Vagina (tissue), 2 donors: ENCODE measurements at regions not wholly inside any gene's neighbourhood (a gene's known extent, or its start where the extent isn't known, plus 50 kb on each side); places are given as distances from the start of the nearest gene placed in this dataset.

Experiments
- DNase-seq, 2 donors: peaks; one replicate each; pipeline ENCODE4 v3.0.0-alpha.2; 2017; ENCODE audit errors: extremely low spot score in 2 of 2
- H3K27ac ChIP-seq: fragments of 200-600 bp; sonication (generic); one replicate; pipeline ENCODE4 v1.5.1; 2019
- H3K27me3 ChIP-seq: fragments of 200-600 bp; sonication (generic); one replicate; pipeline ENCODE4 v1.5.1; 2019
- H3K36me3 ChIP-seq, 2 donors: fragments of 200-600 bp; sonication (generic); one replicate each; pipeline ENCODE4 v1.5.1; 2017 to 2019
- H3K4me1 ChIP-seq: fragments of 200-600 bp; sonication (generic); one replicate; pipeline ENCODE4 v1.5.1; 2019
- H3K4me3 ChIP-seq, 2 donors: fragments of 200-600 bp; sonication (generic); 1 replicate in 1 of 2; 2 replicates in 1 of 2; pipeline ENCODE4 v1.5.1; 2016 to 2019
- H3K9me3 ChIP-seq: fragments of 200-600 bp; sonication (generic); one replicate; pipeline ENCODE4 v1.5.1; 2019
- CTCF ChIP-seq, 3 experiments: fragments of 450-650 bp in 2 of 3; fragments of 200-600 bp in 1 of 3; sonication (generic) in 1 of 3; IDR thresholded peaks; one replicate each; pipeline ENCODE4 v1.5.1; 2017 to 2019; ENCODE audit warnings: antibody characterized with exemption in 3 of 3, mild to moderate bottlenecking in 2 of 3, moderate library complexity in 2 of 3
- POLR2A ChIP-seq, 2 donors: fragments of 450-650 bp; IDR thresholded peaks; one replicate each; pipeline ENCODE4 v1.6.1; 2017; ENCODE audit warnings: antibody characterized with exemption in 2 of 2, mild to moderate bottlenecking in 2 of 2, moderate library complexity in 2 of 2
- POLR2AphosphoS5 ChIP-seq, 2 donors: sonication (generic); formaldehyde crosslinking; IDR thresholded peaks; one replicate each; pipeline ENCODE4 v1.9.0; 2017; ENCODE audit warnings: antibody characterized with exemption in 2 of 2, mild to moderate bottlenecking in 2 of 2, low read depth in 1 of 2; ENCODE audit not compliant: insufficient read depth in 1 of 2
- intact Hi-C: fragments of 100-400 bp; cut with DNase I; formaldehyde crosslinking; loops from one replicate; pipeline ENCODE4 v1.15.1; 2023

DNA sequence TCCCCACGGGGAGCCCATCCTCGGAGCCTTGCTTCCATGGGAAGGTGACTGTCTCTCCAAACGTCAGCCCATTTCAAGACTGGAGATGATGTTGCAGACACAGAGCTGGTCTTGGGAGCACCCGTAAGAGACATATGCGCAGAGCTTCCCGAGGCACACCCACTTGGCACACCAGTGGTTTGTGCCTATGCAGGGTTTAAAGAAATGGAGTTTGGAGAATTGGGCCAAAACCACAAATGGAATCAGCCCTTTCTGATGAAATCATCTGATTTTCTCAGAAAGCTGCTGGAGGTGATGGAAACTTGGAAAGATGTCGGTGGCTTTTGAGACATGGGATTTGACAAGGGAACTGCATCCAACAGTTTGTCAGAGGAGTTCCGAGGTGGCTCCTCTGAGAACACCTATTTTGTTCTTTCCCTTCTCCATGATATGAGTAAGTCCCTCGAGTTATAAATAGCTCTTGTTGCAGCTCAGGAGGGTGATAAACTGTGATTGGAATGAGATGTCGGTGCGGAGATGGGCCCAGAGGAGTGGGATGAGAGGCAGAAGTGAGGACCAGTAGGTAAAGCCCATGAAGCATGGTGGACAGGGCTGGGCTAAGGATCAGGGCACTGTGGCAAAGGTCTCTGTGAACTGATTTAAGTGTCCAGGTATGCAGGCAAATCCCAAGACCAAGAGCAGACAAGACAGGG lies 225.7 kb downstream of the ACKR3 start:
- no peaks in the 10 kb centered on the region for H3K9me3 ChIP-seq

DNA sequence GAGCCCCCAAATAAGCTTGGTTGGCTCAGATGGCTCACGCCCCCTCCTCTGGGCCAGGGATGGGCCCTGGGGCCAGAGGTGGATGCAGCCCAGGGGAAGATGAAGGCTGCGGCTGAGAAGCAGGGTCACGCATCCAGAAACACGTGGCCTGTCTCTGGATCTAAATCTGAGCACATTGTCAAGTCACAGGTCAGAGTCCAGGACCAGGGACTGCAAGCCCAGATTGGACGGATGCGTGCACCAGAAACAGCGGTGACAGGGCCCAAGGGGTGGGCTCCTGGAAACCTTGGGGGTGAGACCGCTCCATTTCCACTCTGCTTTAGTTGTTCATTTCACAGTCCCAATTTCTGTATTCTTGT lies 226.2 kb downstream of the ACKR3 start:
- no peak for DNase-seq
- intact Hi-C loops: no loop called here
- no peaks in the 10 kb centered on the region for H3K27me3 ChIP-seq

More for the DNA sequence above, 225.7 kb downstream of the ACKR3 start:
- TF ChIP-seq POLR2AphosphoS5 (IDR thresholded peaks at IDR 0.05; ENCODE audit: insufficient read depth in 1 of 2, low read depth in 1 of 2) (no peak), POLR2A (IDR thresholded peaks at IDR 0.05) (no peak), CTCF (IDR thresholded peaks at IDR 0.05) (no peak)
- intact Hi-C loops: no loop called here
- no peaks in the 10 kb centered on the region for H3K36me3 ChIP-seq
- peak overlapping the region; percentile 56 for H3K27ac ChIP-seq
- no peak for DNase-seq
- H3K4me1 ChIP-seq: peaks cover 22% of the 10 kb centered on the region
- H3K27me3 ChIP-seq: no peaks in the 10 kb centered on the region
- H3K4me3 ChIP-seq: no peak overlapping the region

DNA sequence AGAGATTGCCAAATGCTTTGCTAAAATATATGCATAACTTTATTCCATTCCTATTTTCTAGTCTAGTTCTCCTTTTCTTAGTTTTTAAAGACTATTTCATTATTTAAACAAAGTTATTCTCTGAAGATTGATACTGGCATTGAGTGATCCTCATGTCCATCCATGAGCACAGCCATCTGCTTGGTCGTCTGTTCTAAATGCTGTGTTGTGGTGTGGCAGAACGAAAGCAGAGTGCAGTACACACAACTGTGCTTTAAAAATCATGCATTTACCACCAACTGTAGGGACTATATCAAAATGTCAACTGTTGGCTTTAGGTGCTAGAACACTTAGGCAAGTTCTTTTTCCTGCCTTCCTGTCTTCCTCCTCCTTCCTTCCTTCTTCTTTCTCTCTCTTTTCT lies 226.6 kb downstream of the ACKR3 start:
- H3K27ac ChIP-seq: no peak overlapping the region
- H3K36me3 ChIP-seq: no peaks in the 10 kb centered on the region
- H3K4me3 ChIP-seq: no peak overlapping the region
- no peaks in the 10 kb centered on the region for H3K27me3 ChIP-seq
- TF ChIP-seq POLR2AphosphoS5 (IDR thresholded peaks at IDR 0.05; ENCODE audit: insufficient read depth in 1 of 2, low read depth in 1 of 2) (no peak), CTCF (IDR thresholded peaks at IDR 0.05) (no peak), POLR2A (IDR thresholded peaks at IDR 0.05) (no peak)
- DNase-seq: no peak
- peaks cover 17% of the 10 kb centered on the region for H3K4me1 ChIP-seq
- no peaks in the 10 kb centered on the region for H3K9me3 ChIP-seq
- intact Hi-C loops: no loop called here

More for the DNA sequence above, 226.2 kb downstream of the ACKR3 start:
- Histone ChIP-seq H3K9me3 (no peaks in the 10 kb centered on the region), H3K27ac (peak overlapping the region; percentile 56), H3K4me1 (peaks cover 21% of the 10 kb centered on the region), H3K36me3 (no peaks in the 10 kb centered on the region), H3K4me3 (no peak overlapping the region)
- TF ChIP-seq POLR2AphosphoS5 (IDR thresholded peaks at IDR 0.05; ENCODE audit: insufficient read depth in 1 of 2, low read depth in 1 of 2): no peak
- no peak for TF ChIP-seq POLR2A (IDR thresholded peaks at IDR 0.05)
- TF ChIP-seq CTCF (IDR thresholded peaks at IDR 0.05): no peak

DNA sequence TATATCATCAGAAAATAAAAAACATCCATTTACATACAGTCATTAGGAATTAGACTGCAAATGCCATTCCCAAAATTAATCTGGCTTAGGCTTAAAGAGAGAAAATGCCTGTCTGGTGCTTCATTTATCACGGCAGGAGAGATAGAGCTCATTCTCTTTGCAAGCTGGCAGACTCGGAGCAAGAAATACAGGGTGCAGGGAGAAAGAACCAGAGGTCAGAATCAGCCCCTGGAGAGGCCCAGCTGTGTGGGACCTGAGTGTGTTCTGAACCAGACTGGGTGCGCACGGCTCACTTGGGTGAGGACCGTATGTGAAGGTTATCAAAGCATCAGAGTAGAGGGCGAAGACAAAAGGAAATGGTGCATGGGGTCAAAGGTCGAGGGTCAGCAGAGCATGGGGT lies 227.8 kb downstream of the ACKR3 start:
- intact Hi-C loops: no loop called here
- Histone ChIP-seq H3K4me3 (no peak overlapping the region), H3K9me3 (no peaks in the 10 kb centered on the region), H3K27me3 (no peaks in the 10 kb centered on the region), H3K27ac (no peak overlapping the region), H3K36me3 (no peaks in the 10 kb centered on the region), H3K4me1 (peaks cover 17% of the 10 kb centered on the region)
- TF ChIP-seq POLR2A (IDR thresholded peaks at IDR 0.05): no peak
- TF ChIP-seq POLR2AphosphoS5 (IDR thresholded peaks at IDR 0.05; ENCODE audit: insufficient read depth in 1 of 2, low read depth in 1 of 2): no peak
- TF ChIP-seq CTCF (IDR thresholded peaks at IDR 0.05): no peak
- no peak for DNase-seq

- peaks cover 17% of the 10 kb centered on the region for H3K4me1 ChIP-seq
- intact Hi-C loops: no loop called here
Observed at GRCh38 chr2:236798491-236798890, 228.9 kb downstream of the ACKR3 start.

More at GRCh38 chr2:236798491-236798890, 228.9 kb downstream of the ACKR3 start:
- no peaks in the 10 kb centered on the region for H3K9me3 ChIP-seq
- H3K4me3 ChIP-seq: no peak overlapping the region
- TF ChIP-seq POLR2A (IDR thresholded peaks at IDR 0.05) (no peak), CTCF (IDR thresholded peaks at IDR 0.05) (no peak), POLR2AphosphoS5 (IDR thresholded peaks at IDR 0.05; ENCODE audit: insufficient read depth in 1 of 2, low read depth in 1 of 2) (no peak)
- no peaks in the 10 kb centered on the region for H3K36me3 ChIP-seq
- no peak overlapping the region for H3K27ac ChIP-seq
- DNase-seq: no peak
- no peaks in the 10 kb centered on the region for H3K27me3 ChIP-seq
